ENCODE measurements at regions not wholly inside any gene's neighbourhood (a gene's known extent, or its start where the extent isn't known, plus 50 kb on each side); places are given as distances from the start of the nearest gene placed in this dataset.
"Not testable (repeated sequence)": the region's sequence is repeated elsewhere in the genome, so short reads cannot be mapped to it uniquely, and the experiment has no call there.

- no peak for DNase-seq
Measured at GRCh38 chr2:63696496-63696895, 107.7 kb downstream of the MDH1 start.

- no peak for DNase-seq
Measured at GRCh38 chr2:63697160-63697559, 108.4 kb downstream of the MDH1 start.

GRCh38 chr2:63698786-63699548 lies 110.2 kb downstream of the MDH1 start:
- no peak for DNase-seq

GRCh38 chr2:63699549-63699839 lies 110.7 kb downstream of the MDH1 start:
- no peak for DNase-seq

GRCh38 chr2:63700271-63700670 lies 111.5 kb downstream of the MDH1 start:
- DNase-seq = no peak

- no peak for DNase-seq
Measured at GRCh38 chr2:63701406-63701805, 112.6 kb downstream of the MDH1 start.

GRCh38 chr2:63706084-63706483 lies 117.3 kb downstream of the MDH1 start:
- not testable (repeated sequence) for DNase-seq

- DNase-seq = no peak
Measured at GRCh38 chr2:63710732-63711131, 122.0 kb downstream of the MDH1 start.

- no peak for DNase-seq
Measured at GRCh38 chr2:63712748-63713147, 124.0 kb downstream of the MDH1 start.

GRCh38 chr2:63716146-63716545 lies 125.5 kb upstream of the UGP2 start:
- no peak for DNase-seq

GRCh38 chr2:63719052-63719451 lies 122.6 kb upstream of the UGP2 start:
- no peak for DNase-seq

GRCh38 chr2:63721082-63721424 lies 120.6 kb upstream of the UGP2 start:
- DNase-seq = no peak

- not testable (repeated sequence) for DNase-seq
Measured at GRCh38 chr2:63722284-63722683, 119.4 kb upstream of the UGP2 start.

- no peak for DNase-seq
Measured at GRCh38 chr2:63723709-63724108, 118.0 kb upstream of the UGP2 start.

- not testable (repeated sequence) for DNase-seq
Measured at GRCh38 chr2:63725212-63725611, 116.5 kb upstream of the UGP2 start.

GRCh38 chr2:63729362-63729761 lies 112.3 kb upstream of the UGP2 start:
- DNase-seq = no peak

GRCh38 chr2:63729831-63730230 lies 111.9 kb upstream of the UGP2 start:
- no peak for DNase-seq

GRCh38 chr2:63734510-63734909 lies 107.2 kb upstream of the UGP2 start:
- no peak for DNase-seq

GRCh38 chr2:63735263-63735662 lies 106.4 kb upstream of the UGP2 start:
- no peak for DNase-seq

- no peak for DNase-seq
Measured at GRCh38 chr2:63735931-63736330, 105.8 kb upstream of the UGP2 start.

- no peak for DNase-seq
Measured at GRCh38 chr2:63736354-63736753, 105.3 kb upstream of the UGP2 start.

- DNase-seq = no peak
Measured at GRCh38 chr2:63737081-63737751, 104.5 kb upstream of the UGP2 start.

GRCh38 chr2:63738019-63738418 lies 103.7 kb upstream of the UGP2 start:
- no peak for DNase-seq

- not testable (repeated sequence) for DNase-seq
Measured at GRCh38 chr2:63739180-63739579, 102.5 kb upstream of the UGP2 start.

- no peak for DNase-seq
Measured at GRCh38 chr2:63740020-63740419, 101.7 kb upstream of the UGP2 start.
